ENCODE measurements at regions not wholly inside any gene's neighbourhood (a gene's known extent, or its start where the extent isn't known, plus 50 kb on each side); places are given as distances from the start of the nearest gene placed in this dataset.

DNA sequence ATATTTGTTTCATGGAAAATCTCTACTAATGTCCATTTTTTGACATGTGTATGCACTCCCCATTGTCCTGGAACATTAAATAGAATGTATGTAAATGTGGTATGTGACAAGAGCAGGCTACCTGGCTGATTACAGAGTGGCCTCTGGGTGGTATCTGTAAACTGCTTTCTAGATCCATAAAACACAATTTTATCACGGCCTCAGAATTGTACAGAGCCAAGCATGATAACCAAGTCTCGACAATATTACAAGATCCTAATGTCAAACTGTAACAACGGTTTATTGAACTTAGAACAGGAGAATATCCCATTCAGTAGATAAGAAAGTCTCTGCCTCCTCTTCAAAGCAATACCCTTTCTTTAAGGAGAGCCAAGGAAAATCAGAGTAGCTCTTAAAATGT is 212.4 kb downstream of the PCDH7 start:
- Histone ChIP-seq H3K4me1 (replicated peaks in 1 of 4; ENCODE audit: control insufficient read depth in 3 of 4, insufficient read depth in 4 of 4, low read length in 3 of 4) (peaks cover 0 to 4% (median 2%) of the 10 kb centered on the region in 4 experiments; a peak in 2 of 7 replicates), H4K91ac (replicated peaks; ENCODE audit: insufficient read length, low read length) (no peak overlapping the region), H3K4ac (replicated peaks; ENCODE audit: insufficient read length, low read depth, low read length) (no peak overlapping the region), H2AFZ (ENCODE audit: low read length) (no peak overlapping the region), H2BK12ac (ENCODE audit: low read depth, low read length) (no peak overlapping the region), H2BK5ac (ENCODE audit: low read depth, low read length) (no peak overlapping the region), H3K23ac (ENCODE audit: insufficient read length) (no peak overlapping the region), H4K8ac (ENCODE audit: extremely low read depth, insufficient read depth, low read length) (no peak overlapping the region), H3K23me2 (ENCODE audit: low read depth, low read length) (no peaks in the 10 kb centered on the region), H2AK5ac (ENCODE audit: low read depth, low read length) (no peak overlapping the region), H3K4me2 (ENCODE audit: insufficient read depth in 1 of 2, low read depth in 2 of 2, low read length in 2 of 2) (no peak overlapping the region), H3K56ac (replicated peaks; ENCODE audit: insufficient read length, low read depth, low read length) (no peak overlapping the region), H3K27me3 (replicated peaks in 1 of 4; ENCODE audit: control insufficient read depth in 3 of 4, extremely low read depth in 1 of 4, insufficient read depth in 3 of 4, low read length in 3 of 4) (no peaks in the 10 kb centered on the region), H3K27ac (ENCODE audit: low read depth, low read length) (no peak overlapping the region), H2BK15ac (ENCODE audit: low read length) (no peak overlapping the region), H2BK20ac (ENCODE audit: low read length) (no peak overlapping the region), H3K9ac (replicated peaks in 1 of 4; ENCODE audit: extremely low read depth in 1 of 4, low read depth in 3 of 4, low read length in 3 of 4) (no peak overlapping the region), H3K18ac (ENCODE audit: extremely low read depth, low read length) (no peak overlapping the region), H3K36me3 (ENCODE audit: control insufficient read depth in 2 of 4, insufficient read depth in 4 of 4, low read length in 3 of 4) (no peaks in the 10 kb centered on the region), H3K4me3 (ENCODE audit: extremely low read depth in 1 of 4, insufficient read depth in 2 of 4, low read depth in 3 of 4, low read length in 4 of 4) (no peak overlapping the region), H3K79me2 (ENCODE audit: control insufficient read depth in 1 of 2, insufficient read depth in 2 of 2, low read length in 2 of 2) (no peaks in the 10 kb centered on the region), H4K5ac (ENCODE audit: insufficient read length, low read depth, low read length) (no peak overlapping the region), H2BK120ac (replicated peaks; ENCODE audit: low read depth, low read length) (no peak overlapping the region), H3K9me3 (ENCODE audit: insufficient read depth in 2 of 2, low read depth in 1 of 2, low read length in 1 of 2) (no peaks in the 10 kb centered on the region), H3K14ac (ENCODE audit: insufficient read length) (no peak overlapping the region), H3K79me1 (ENCODE audit: low read depth, low read length) (no peaks in the 10 kb centered on the region), H4K20me1 (replicated peaks in 1 of 2; ENCODE audit: control insufficient read depth in 1 of 2, insufficient read depth in 2 of 2, low read length in 2 of 2) (no peaks in the 10 kb centered on the region)
- WGBS, 2 experiments (ENCODE audit: extremely low coverage in 1 of 2, insufficient coverage in 1 of 2, insufficient read length in 1 of 2, insufficient replicate concordance in 2 of 2, low coverage in 1 of 2, low lambda C conversion rate in 2 of 2, missing lambda C conversion rate in 1 of 2), result 87% methylated on average over 3 of the region's 3 CpGs; no CpG with 5 or more reads in 1 of the 2 experiments
- CTCF ChIA-PET (ENCODE audit: partially characterized antibody), result no interaction called here
- DNase-seq (ENCODE audit: low read depth in 1 of 2, low spot score in 2 of 2), result no peak
- no peak for FAIRE-seq
- POLR2A ChIA-PET (ENCODE audit: partially characterized antibody), result no interaction called here
- no peak for TF ChIP-seq MAFK (IDR thresholded peaks at IDR 0.05; ENCODE audit: low read depth, low read length)
